HepG2 (cell line): ENCODE measurements at regions not wholly inside any gene's neighbourhood (a gene's known extent, or its start where the extent isn't known, plus 50 kb on each side); places are given as distances from the start of the nearest gene placed in this dataset.

ENCODE experiments used
- FOXK1 ChIP-seq: sonication (generic); formaldehyde crosslinking; IDR thresholded peaks from 2 replicates; pipeline ENCODE4 v1.4.0; 2020; ENCODE audit warnings: low read depth, missing genetic modification reagents, borderline replicate concordance
- RXRA ChIP-seq: sonication (generic); formaldehyde crosslinking; IDR thresholded peaks from 2 replicates; pipeline ENCODE4 v1.5.1; 2020; ENCODE audit warnings: missing genetic modification reagents
- SIN3B ChIP-seq: fragments of 150-350 bp; IDR thresholded peaks from 2 replicates; pipeline ENCODE4 v1.6.1; 2014; ENCODE audit warnings: low read length
- SNRNP70 ChIP-seq: fragments of 200-400 bp; formaldehyde crosslinking; IDR thresholded peaks from 2 replicates; pipeline ENCODE4 v1.6.1; 2017; ENCODE audit warnings: mild to moderate bottlenecking, low read depth, low read length, moderate library complexity
- SRF ChIP-seq: IDR thresholded peaks from 2 replicates; pipeline ENCODE4 v1.6.1; 2011; ENCODE audit warnings: mild to moderate bottlenecking, low read depth, low read length, moderate library complexity
- ZNF616 ChIP-seq: sonication (generic); formaldehyde crosslinking; IDR thresholded peaks from 2 replicates; pipeline ENCODE4 v1.5.0; 2020; ENCODE audit warnings: low read depth, mild to moderate bottlenecking, missing genetic modification reagents
- ZSCAN30 ChIP-seq: sonication (generic); formaldehyde crosslinking; IDR thresholded peaks from 2 replicates; pipeline ENCODE4 v1.5.0; 2020; ENCODE audit warnings: mild to moderate bottlenecking, missing genetic modification reagents
- TF ChIP-seq, protein P1 (sequence below): sonication (generic); formaldehyde crosslinking; conservative IDR thresholded peaks from 2 replicates; pipeline ENCODE4 v1.8.1; 2023; ENCODE audit warnings: missing genetic modification reagents
- TF ChIP-seq, protein P2 (sequence below): sonication (generic); formaldehyde crosslinking; IDR thresholded peaks from 2 replicates; pipeline ENCODE4 v1.5.0; 2020; ENCODE audit warnings: mild to moderate bottlenecking, missing genetic modification reagents, moderate library complexity
- TF ChIP-seq, protein P3 (sequence below): IDR thresholded peaks from 2 replicates; pipeline ENCODE4 v1.6.1; 2012; ENCODE audit warnings: low read length, improper control_type of control experiment
- TF ChIP-seq, protein P4 (sequence below): sonication (generic); formaldehyde crosslinking; IDR thresholded peaks from 2 replicates; pipeline ENCODE4 v1.8.1; 2023; ENCODE audit warnings: missing genetic modification reagents, inconsistent platforms, borderline replicate concordance

DNA sequence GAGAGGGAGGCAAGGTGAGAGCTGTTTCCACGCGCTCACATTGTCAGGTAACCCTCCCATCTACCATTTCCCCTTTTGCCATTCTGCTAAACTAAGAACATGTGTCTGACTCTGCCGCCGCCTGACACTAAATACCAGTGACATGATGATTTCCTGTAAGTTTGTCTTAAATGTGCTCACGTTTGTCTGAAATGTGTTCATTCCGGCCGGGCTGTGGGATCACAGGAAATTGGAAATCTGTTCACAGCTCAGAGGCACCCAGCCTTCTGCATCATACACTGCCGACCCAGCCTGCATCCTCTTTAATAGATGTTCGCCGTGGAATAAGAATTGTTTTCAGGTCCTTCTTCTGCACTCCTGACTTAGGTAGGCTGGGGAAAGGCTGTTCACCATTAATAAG is 336.2 kb upstream of the PPARGC1A start:
- TF ChIP-seq, protein P1, sequence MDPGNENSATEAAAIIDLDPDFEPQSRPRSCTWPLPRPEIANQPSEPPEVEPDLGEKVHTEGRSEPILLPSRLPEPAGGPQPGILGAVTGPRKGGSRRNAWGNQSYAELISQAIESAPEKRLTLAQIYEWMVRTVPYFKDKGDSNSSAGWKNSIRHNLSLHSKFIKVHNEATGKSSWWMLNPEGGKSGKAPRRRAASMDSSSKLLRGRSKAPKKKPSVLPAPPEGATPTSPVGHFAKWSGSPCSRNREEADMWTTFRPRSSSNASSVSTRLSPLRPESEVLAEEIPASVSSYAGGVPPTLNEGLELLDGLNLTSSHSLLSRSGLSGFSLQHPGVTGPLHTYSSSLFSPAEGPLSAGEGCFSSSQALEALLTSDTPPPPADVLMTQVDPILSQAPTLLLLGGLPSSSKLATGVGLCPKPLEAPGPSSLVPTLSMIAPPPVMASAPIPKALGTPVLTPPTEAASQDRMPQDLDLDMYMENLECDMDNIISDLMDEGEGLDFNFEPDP: no peak
- no peak for TF ChIP-seq RXRA (CRISPR knock-in tag)
- no peak for TF ChIP-seq ZSCAN30 (CRISPR knock-in tag)
- no peak for TF ChIP-seq SNRNP70
- no peak for TF ChIP-seq SIN3B
- TF ChIP-seq, protein P2, sequence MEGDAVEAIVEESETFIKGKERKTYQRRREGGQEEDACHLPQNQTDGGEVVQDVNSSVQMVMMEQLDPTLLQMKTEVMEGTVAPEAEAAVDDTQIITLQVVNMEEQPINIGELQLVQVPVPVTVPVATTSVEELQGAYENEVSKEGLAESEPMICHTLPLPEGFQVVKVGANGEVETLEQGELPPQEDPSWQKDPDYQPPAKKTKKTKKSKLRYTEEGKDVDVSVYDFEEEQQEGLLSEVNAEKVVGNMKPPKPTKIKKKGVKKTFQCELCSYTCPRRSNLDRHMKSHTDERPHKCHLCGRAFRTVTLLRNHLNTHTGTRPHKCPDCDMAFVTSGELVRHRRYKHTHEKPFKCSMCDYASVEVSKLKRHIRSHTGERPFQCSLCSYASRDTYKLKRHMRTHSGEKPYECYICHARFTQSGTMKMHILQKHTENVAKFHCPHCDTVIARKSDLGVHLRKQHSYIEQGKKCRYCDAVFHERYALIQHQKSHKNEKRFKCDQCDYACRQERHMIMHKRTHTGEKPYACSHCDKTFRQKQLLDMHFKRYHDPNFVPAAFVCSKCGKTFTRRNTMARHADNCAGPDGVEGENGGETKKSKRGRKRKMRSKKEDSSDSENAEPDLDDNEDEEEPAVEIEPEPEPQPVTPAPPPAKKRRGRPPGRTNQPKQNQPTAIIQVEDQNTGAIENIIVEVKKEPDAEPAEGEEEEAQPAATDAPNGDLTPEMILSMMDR: no peak
- no peak for TF ChIP-seq ZNF616 (CRISPR knock-in tag)
- TF ChIP-seq SRF: no peak
- TF ChIP-seq, protein P3, sequence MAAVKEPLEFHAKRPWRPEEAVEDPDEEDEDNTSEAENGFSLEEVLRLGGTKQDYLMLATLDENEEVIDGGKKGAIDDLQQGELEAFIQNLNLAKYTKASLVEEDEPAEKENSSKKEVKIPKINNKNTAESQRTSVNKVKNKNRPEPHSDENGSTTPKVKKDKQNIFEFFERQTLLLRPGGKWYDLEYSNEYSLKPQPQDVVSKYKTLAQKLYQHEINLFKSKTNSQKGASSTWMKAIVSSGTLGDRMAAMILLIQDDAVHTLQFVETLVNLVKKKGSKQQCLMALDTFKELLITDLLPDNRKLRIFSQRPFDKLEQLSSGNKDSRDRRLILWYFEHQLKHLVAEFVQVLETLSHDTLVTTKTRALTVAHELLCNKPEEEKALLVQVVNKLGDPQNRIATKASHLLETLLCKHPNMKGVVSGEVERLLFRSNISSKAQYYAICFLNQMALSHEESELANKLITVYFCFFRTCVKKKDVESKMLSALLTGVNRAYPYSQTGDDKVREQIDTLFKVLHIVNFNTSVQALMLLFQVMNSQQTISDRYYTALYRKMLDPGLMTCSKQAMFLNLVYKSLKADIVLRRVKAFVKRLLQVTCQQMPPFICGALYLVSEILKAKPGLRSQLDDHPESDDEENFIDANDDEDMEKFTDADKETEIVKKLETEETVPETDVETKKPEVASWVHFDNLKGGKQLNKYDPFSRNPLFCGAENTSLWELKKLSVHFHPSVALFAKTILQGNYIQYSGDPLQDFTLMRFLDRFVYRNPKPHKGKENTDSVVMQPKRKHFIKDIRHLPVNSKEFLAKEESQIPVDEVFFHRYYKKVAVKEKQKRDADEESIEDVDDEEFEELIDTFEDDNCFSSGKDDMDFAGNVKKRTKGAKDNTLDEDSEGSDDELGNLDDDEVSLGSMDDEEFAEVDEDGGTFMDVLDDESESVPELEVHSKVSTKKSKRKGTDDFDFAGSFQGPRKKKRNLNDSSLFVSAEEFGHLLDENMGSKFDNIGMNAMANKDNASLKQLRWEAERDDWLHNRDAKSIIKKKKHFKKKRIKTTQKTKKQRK: no peak
- TF ChIP-seq, protein P4, sequence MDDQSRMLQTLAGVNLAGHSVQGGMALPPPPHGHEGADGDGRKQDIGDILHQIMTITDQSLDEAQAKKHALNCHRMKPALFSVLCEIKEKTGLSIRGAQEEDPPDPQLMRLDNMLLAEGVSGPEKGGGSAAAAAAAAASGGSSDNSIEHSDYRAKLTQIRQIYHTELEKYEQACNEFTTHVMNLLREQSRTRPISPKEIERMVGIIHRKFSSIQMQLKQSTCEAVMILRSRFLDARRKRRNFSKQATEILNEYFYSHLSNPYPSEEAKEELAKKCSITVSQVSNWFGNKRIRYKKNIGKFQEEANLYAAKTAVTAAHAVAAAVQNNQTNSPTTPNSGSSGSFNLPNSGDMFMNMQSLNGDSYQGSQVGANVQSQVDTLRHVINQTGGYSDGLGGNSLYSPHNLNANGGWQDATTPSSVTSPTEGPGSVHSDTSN (CRISPR knock-in tag): no peak
- TF ChIP-seq FOXK1: no peak
